H1 (cell line): ENCODE measurements at regions not wholly inside any gene's neighbourhood (a gene's known extent, or its start where the extent isn't known, plus 50 kb on each side); places are given as distances from the start of the nearest gene placed in this dataset.

Source experiments
- ATF3 ChIP-seq: IDR thresholded peaks from 2 replicates; pipeline ENCODE4 v1.6.1; 2011; ENCODE audit warnings: low read depth, mild to moderate bottlenecking, low read length; ENCODE audit not compliant: insufficient read depth
- CTCF ChIP-seq, 3 experiments: IDR thresholded peaks; 1 replicate in 2 of 3; 2 replicates in 1 of 3; pipeline versions ENCODE4 v1.5.1 to v1.6.1; 2011; ENCODE audit warnings: low read length in 3 of 3, mild to moderate bottlenecking in 3 of 3, inconsistent platforms in 2 of 3, low read depth in 1 of 3, moderate library complexity in 1 of 3; ENCODE audit not compliant: insufficient read depth in 1 of 3; ENCODE audit errors: control extremely low read depth in 1 of 3
- POU5F1 ChIP-seq: IDR thresholded peaks from 2 replicates; pipeline ENCODE4 v1.6.1; 2011; ENCODE audit warnings: low read depth, mild to moderate bottlenecking, low read length, moderate library complexity

GRCh38 chrX:3807906-3808305 lies 94.5 kb upstream of the PRKX start:
- TF ChIP-seq CTCF (IDR thresholded peaks at IDR 0.05; ENCODE audit: control extremely low read depth in 1 of 3, insufficient read depth in 1 of 3, low read depth in 1 of 3, low read length in 3 of 3) (no peak), POU5F1 (no peak), ATF3 (no peak)
